Liver (tissue), 8 donors: ENCODE measurements at regions not wholly inside any gene's neighbourhood (a gene's known extent, or its start where the extent isn't known, plus 50 kb on each side); places are given as distances from the start of the nearest gene placed in this dataset.

Source experiments
- DNase-seq: peaks from one replicate; pipeline ENCODE4 v3.0.0-alpha.2; 2017; ENCODE audit warnings: low spot score
- H3K27ac ChIP-seq, 2 donors: one replicate each; pipeline ENCODE4 v1.7.0; 2013; ENCODE audit warnings: inconsistent platforms in 2 of 2, low read length in 2 of 2, control low read depth in 1 of 2, low read depth in 1 of 2, mild to moderate bottlenecking in 1 of 2
- H3K27me3 ChIP-seq, 4 donors: one replicate each; pipeline versions ENCODE4 v1.6.1 to v1.7.0; 2013; ENCODE audit warnings: low read length in 3 of 4, inconsistent platforms in 1 of 4, mild to moderate bottlenecking in 1 of 4, moderate library complexity in 1 of 4; ENCODE audit not compliant: control insufficient read depth in 4 of 4, insufficient read depth in 4 of 4
- H3K36me3 ChIP-seq, 4 donors: one replicate each; pipeline versions ENCODE4 v1.6.1 to v1.7.0; 2013; ENCODE audit warnings: low read length in 3 of 4, mild to moderate bottlenecking in 3 of 4, low read depth in 1 of 4, moderate library complexity in 1 of 4; ENCODE audit not compliant: control insufficient read depth in 4 of 4, insufficient read depth in 3 of 4
- H3K4me1 ChIP-seq, 4 donors: one replicate each; pipeline versions ENCODE4 v1.6.1 to v1.7.0; 2013; ENCODE audit warnings: low read length in 3 of 4, mild to moderate bottlenecking in 3 of 4, moderate library complexity in 1 of 4; ENCODE audit not compliant: control insufficient read depth in 4 of 4, insufficient read depth in 4 of 4
- H3K4me3 ChIP-seq, 3 donors: one replicate each; pipeline versions ENCODE4 v1.6.1 to v1.7.0; 2013; ENCODE audit warnings: low read length in 3 of 3, control low read depth in 1 of 3, low read depth in 1 of 3, mild to moderate bottlenecking in 1 of 3
- H3K9ac ChIP-seq, 2 donors: one replicate each; pipeline ENCODE4 v1.7.0; 2013; ENCODE audit warnings: low read length in 2 of 2, mild to moderate bottlenecking in 2 of 2, moderate library complexity in 2 of 2, control low read depth in 1 of 2, low read depth in 1 of 2
- H3K9me3 ChIP-seq, 4 donors: one replicate each; pipeline versions ENCODE4 v1.6.1 to v1.7.0; 2013; ENCODE audit warnings: low read length in 3 of 4; ENCODE audit not compliant: control insufficient read depth in 4 of 4
- ATF3 ChIP-seq: IDR thresholded peaks from 2 replicates; pipeline ENCODE4 v1.6.1; 2016; ENCODE audit warnings: antibody characterized with exemption
- CTCF ChIP-seq: fragments of 150-350 bp; IDR thresholded peaks from 2 replicates; pipeline ENCODE4 v1.5.1; 2017; ENCODE audit warnings: improper control_type of control experiment, low read depth, low read length; ENCODE audit not compliant: missing input control
- EGR1 ChIP-seq, 2 donors: IDR thresholded peaks; 2 replicates each; pipeline ENCODE4 v1.6.1; 2016 to 2018; ENCODE audit warnings: antibody characterized with exemption in 2 of 2, low read depth in 2 of 2
- FOXA1 ChIP-seq: IDR thresholded peaks from 2 replicates; pipeline ENCODE4 v1.6.1; 2016; ENCODE audit warnings: antibody characterized with exemption
- GABPA ChIP-seq, 2 donors: IDR thresholded peaks in 1 of 2; conservative IDR thresholded peaks in 1 of 2; 2 replicates each; pipeline ENCODE4 v1.6.1; 2016; ENCODE audit warnings: antibody characterized with exemption in 2 of 2, mild to moderate bottlenecking in 1 of 2, moderate library complexity in 1 of 2
- HNF4G ChIP-seq: IDR thresholded peaks from 2 replicates; pipeline ENCODE4 v1.6.1; 2016; ENCODE audit warnings: antibody characterized with exemption
- JUND ChIP-seq, 2 donors: IDR thresholded peaks; 2 replicates each; pipeline ENCODE4 v1.6.1; 2016; ENCODE audit warnings: antibody characterized with exemption in 2 of 2
- MAX ChIP-seq: IDR thresholded peaks from 2 replicates; pipeline ENCODE4 v1.6.1; 2016; ENCODE audit warnings: antibody characterized with exemption
- RXRA ChIP-seq, 2 donors: IDR thresholded peaks; 2 replicates each; pipeline ENCODE4 v1.6.1; 2017 to 2018; ENCODE audit warnings: antibody characterized with exemption in 2 of 2, mild to moderate bottlenecking in 1 of 2
- TAF1 ChIP-seq: conservative IDR thresholded peaks from 2 replicates; pipeline ENCODE4 v1.6.1; 2016; ENCODE audit warnings: antibody characterized with exemption, mild to moderate bottlenecking
- YY1 ChIP-seq: IDR thresholded peaks from 2 replicates; pipeline ENCODE4 v1.6.1; 2016; ENCODE audit warnings: antibody characterized with exemption, mild to moderate bottlenecking
- ZBTB33 ChIP-seq: IDR thresholded peaks from 2 replicates; pipeline ENCODE4 v1.6.1; 2016; ENCODE audit warnings: antibody characterized with exemption
- WGBS: extraction: QIAGEN DNeasy Blood & Tissue Kit; methylation state at CpG from one replicate; pipeline ENCODE4 v1.1.7; 2013; 5-methylcytosine and 5-hydroxymethylcytosine counted together
- donor health status: healthy.
- donor health status: healthy.
- donor health status: healthy.
- donor health status: healthy.
- donor health status: healthy.

- WGBS = 90% methylated on average over 11 of the region's 11 CpGs
- H3K4me1 ChIP-seq = no peaks in the 10 kb centered on the region
- H3K27me3 ChIP-seq = no peaks in the 10 kb centered on the region
- H3K9me3 ChIP-seq = no peaks in the 10 kb centered on the region
- H3K4me3 ChIP-seq = no peak overlapping the region
- H3K36me3 ChIP-seq = no peaks in the 10 kb centered on the region
- TF ChIP-seq FOXA1 = no peak
- TF ChIP-seq EGR1 (IDR thresholded peaks at IDR 0.05; ENCODE audit: low read depth in 2 of 2) = no peak
- no peak for TF ChIP-seq ZBTB33
- TF ChIP-seq TAF1 = no peak
- no peak for TF ChIP-seq GABPA (IDR thresholded peaks at IDR 0.05 in 1 of 2, conservative IDR thresholded peaks at IDR 0.05 in 1 of 2)
- TF ChIP-seq YY1 = no peak
- TF ChIP-seq HNF4G = no peak
- no peak overlapping the region for H3K27ac ChIP-seq
- no peak overlapping the region for H3K9ac ChIP-seq
- no peak for DNase-seq
Measured at GRCh38 chr18:76547296-76547695, 52.3 kb upstream of the ZNF516 start.

- no peak for TF ChIP-seq ATF3
- no peak for TF ChIP-seq FOXA1
- no peak for TF ChIP-seq RXRA (IDR thresholded peaks at IDR 0.05)
- no peak for TF ChIP-seq MAX
Measured at GRCh38 chr18:76546436-76546835, 51.4 kb upstream of the ZNF516 start.

GRCh38 chr18:76546088-76546435, 51.0 kb upstream of the ZNF516 start:
- peak in 1 of 2 donors; percentile 46 for TF ChIP-seq RXRA (IDR thresholded peaks at IDR 0.05)
- TF ChIP-seq CTCF = no peak
- no peak for TF ChIP-seq HNF4G
- no peak for TF ChIP-seq FOXA1
- TF ChIP-seq GABPA (IDR thresholded peaks at IDR 0.05 in 1 of 2, conservative IDR thresholded peaks at IDR 0.05 in 1 of 2) = no peak
- no peak for TF ChIP-seq JUND (IDR thresholded peaks at IDR 0.05)
- DNase-seq = no peak
- no peak overlapping the region for H3K27ac ChIP-seq

More at GRCh38 chr18:76546436-76546835, 51.4 kb upstream of the ZNF516 start:
- 68% methylated on average over 6 of the region's 6 CpGs for WGBS
- no peaks in the 10 kb centered on the region for H3K27me3 ChIP-seq
- no peaks in the 10 kb centered on the region for H3K9me3 ChIP-seq
- no peak overlapping the region for H3K9ac ChIP-seq
- no peaks in the 10 kb centered on the region for H3K4me1 ChIP-seq
- H3K27ac ChIP-seq = no peak overlapping the region
- DNase-seq = no peak
- no peak overlapping the region for H3K4me3 ChIP-seq
- H3K36me3 ChIP-seq = no peaks in the 10 kb centered on the region

More at GRCh38 chr18:76546088-76546435, 51.0 kb upstream of the ZNF516 start:
- H3K36me3 ChIP-seq = no peaks in the 10 kb centered on the region
- WGBS = 28% methylated on average over 7 of the region's 7 CpGs
- no peaks in the 10 kb centered on the region for H3K4me1 ChIP-seq
- H3K4me3 ChIP-seq = no peak overlapping the region
- no peak overlapping the region for H3K9ac ChIP-seq
- H3K9me3 ChIP-seq = no peaks in the 10 kb centered on the region
- no peaks in the 10 kb centered on the region for H3K27me3 ChIP-seq
